Neuronal stem cell (in vitro differentiated cells): ENCODE measurements at regions not wholly inside any gene's neighbourhood (a gene's known extent, or its start where the extent isn't known, plus 50 kb on each side); places are given as distances from the start of the nearest gene placed in this dataset.

Experiments used
- DNase-seq: peaks from one replicate; pipeline ENCODE4 v3.0.0-alpha.2; 2013; ENCODE audit warnings: low spot score
- H2AFZ ChIP-seq: one replicate; pipeline ENCODE4 v1.6.1; 2013; ENCODE audit warnings: mild to moderate bottlenecking, low read length, inconsistent platforms
- H2AK5ac ChIP-seq: 2 replicates; pipeline ENCODE4 v1.6.1; 2013; ENCODE audit warnings: low read depth, mild to moderate bottlenecking, inconsistent platforms, low read length, moderate library complexity, mixed read lengths
- H2BK120ac ChIP-seq: 2 replicates; pipeline ENCODE4 v1.6.1; 2013; ENCODE audit warnings: low read depth, mild to moderate bottlenecking, inconsistent platforms, low read length, moderate library complexity, mixed read lengths
- H2BK12ac ChIP-seq: one replicate; pipeline ENCODE4 v1.6.1; 2013; ENCODE audit warnings: low read length, inconsistent platforms
- H2BK15ac ChIP-seq: 2 replicates; pipeline ENCODE4 v1.6.1; 2013; ENCODE audit warnings: mild to moderate bottlenecking, low read length, inconsistent platforms, mixed read lengths
- H2BK5ac ChIP-seq: one replicate; pipeline ENCODE4 v1.6.1; 2013; ENCODE audit warnings: inconsistent platforms, mild to moderate bottlenecking, low read length, moderate library complexity
- H3K14ac ChIP-seq: one replicate; pipeline ENCODE4 v1.6.1; 2013; ENCODE audit warnings: low read length, inconsistent platforms
- H3K18ac ChIP-seq: 2 replicates; pipeline ENCODE4 v1.6.1; 2013; ENCODE audit warnings: low read length, inconsistent platforms
- H3K23ac ChIP-seq: 2 replicates; pipeline ENCODE4 v1.6.1; 2013; ENCODE audit warnings: low read depth, mild to moderate bottlenecking, mixed read lengths, low read length, inconsistent platforms; ENCODE audit not compliant: poor library complexity
- H3K27ac ChIP-seq: replicated peaks from 3 replicates; pipeline ENCODE4 v1.5.1; 2013; ENCODE audit warnings: low read length, inconsistent platforms
- H3K27me3 ChIP-seq, 3 experiments: 2 replicates each; pipeline ENCODE4 v1.6.1; 2013; ENCODE audit warnings: low read length in 3 of 3, mild to moderate bottlenecking in 2 of 3, inconsistent platforms in 1 of 3, low read depth in 1 of 3, mixed read lengths in 1 of 3, moderate library complexity in 1 of 3; ENCODE audit not compliant: control insufficient read depth in 3 of 3, insufficient read depth in 3 of 3
- H3K36me3 ChIP-seq, 2 donors: replicated peaks in 1 of 2; 2 replicates each; pipeline ENCODE4 v1.6.1; 2013; ENCODE audit warnings: low read length in 2 of 2; ENCODE audit not compliant: control insufficient read depth in 2 of 2, insufficient read depth in 2 of 2
- H3K4ac ChIP-seq: 2 replicates; pipeline ENCODE4 v1.6.1; 2013; ENCODE audit warnings: inconsistent platforms, mild to moderate bottlenecking, low read length, moderate library complexity
- H3K4me1 ChIP-seq, 2 donors: 1 replicate in 1 of 2; 2 replicates in 1 of 2; pipeline ENCODE4 v1.6.1; 2013; ENCODE audit warnings: low read length in 2 of 2, low read depth in 1 of 2; ENCODE audit not compliant: control insufficient read depth in 2 of 2, insufficient read depth in 1 of 2
- H3K4me2 ChIP-seq: one replicate; pipeline ENCODE4 v1.6.1; 2013; ENCODE audit warnings: mild to moderate bottlenecking, low read length, inconsistent platforms; ENCODE audit not compliant: insufficient read depth, poor library complexity, severe bottlenecking
- H3K4me3 ChIP-seq, 2 donors: 2 replicates each; pipeline ENCODE4 v1.5.1; 2013; ENCODE audit warnings: low read length in 2 of 2, mild to moderate bottlenecking in 2 of 2, inconsistent platforms in 1 of 2, moderate library complexity in 1 of 2
- H3K79me1 ChIP-seq: one replicate; pipeline ENCODE4 v1.6.1; 2013; ENCODE audit warnings: low read depth, mild to moderate bottlenecking, inconsistent platforms, low read length, moderate library complexity
- H3K9ac ChIP-seq: one replicate; pipeline ENCODE4 v1.6.1; 2013; ENCODE audit warnings: mild to moderate bottlenecking, low read depth, low read length, inconsistent platforms; ENCODE audit not compliant: poor library complexity
- H3K9me3 ChIP-seq, 2 donors: replicated peaks in 1 of 2; 2 replicates each; pipeline versions ENCODE3 to v1.6.1; 2013; ENCODE audit warnings: low read length in 2 of 2, mild to moderate bottlenecking in 2 of 2, inconsistent platforms in 1 of 2, low read depth in 1 of 2, mixed read lengths in 1 of 2, moderate library complexity in 1 of 2; ENCODE audit not compliant: control insufficient read depth in 2 of 2, insufficient read depth in 1 of 2
- H4K8ac ChIP-seq: one replicate; pipeline ENCODE4 v1.6.1; 2013; ENCODE audit warnings: low read depth, mild to moderate bottlenecking, inconsistent platforms, low read length, moderate library complexity
- H4K91ac ChIP-seq: one replicate; pipeline ENCODE4 v1.6.1; 2013; ENCODE audit warnings: low read length, low read depth, mild to moderate bottlenecking, inconsistent platforms; ENCODE audit not compliant: poor library complexity
- WGBS, 2 donors: extraction: QIAGEN DNeasy Blood & Tissue Kit; methylation state at CpG; one replicate each; pipeline ENCODE4 v1.1.7; 2013; ENCODE audit warnings: missing lambda C conversion rate in 2 of 2, mixed read lengths in 1 of 2; ENCODE audit not compliant: insufficient read length in 2 of 2, insufficient replicate concordance in 1 of 2; ENCODE audit errors: extremely low coverage in 2 of 2; 5-methylcytosine and 5-hydroxymethylcytosine counted together

- no peak overlapping the region for H3K9ac ChIP-seq
- no peak overlapping the region for H2AK5ac ChIP-seq
- H3K27ac ChIP-seq, result no peak overlapping the region
- no peak overlapping the region for H4K91ac ChIP-seq
- H3K9me3 ChIP-seq, result peaks cover 0 to 4% of the 10 kb centered on the region in 2 donors
- no peaks in the 10 kb centered on the region for H3K79me1 ChIP-seq
- no CpG with 5 or more reads among the region's 3 CpGs for WGBS, 2 donors
- peak; percentile 66 for DNase-seq
- no peak overlapping the region for H2BK12ac ChIP-seq
- no peak overlapping the region for H3K4ac ChIP-seq
- no peak overlapping the region for H3K14ac ChIP-seq
- no peak overlapping the region for H3K23ac ChIP-seq
- H2BK15ac ChIP-seq, result no peak overlapping the region
- H2BK5ac ChIP-seq, result no peak overlapping the region
- peaks cover 0 to 20% (median 0%) of the 10 kb centered on the region in 3 experiments for H3K27me3 ChIP-seq
- H3K36me3 ChIP-seq, result no peaks in the 10 kb centered on the region
- no peak overlapping the region for H3K4me3 ChIP-seq
- no peak overlapping the region for H3K18ac ChIP-seq
- H2AFZ ChIP-seq, result no peak overlapping the region
- H2BK120ac ChIP-seq, result no peak overlapping the region
- H4K8ac ChIP-seq, result no peak overlapping the region
- H3K4me2 ChIP-seq, result no peak overlapping the region
- H3K4me1 ChIP-seq, result peaks cover 7 to 9% of the 10 kb centered on the region in 2 donors
Observed at GRCh38 chr14:66359500-66359899, 126.7 kb upstream of the CCDC196 start.

DNA sequence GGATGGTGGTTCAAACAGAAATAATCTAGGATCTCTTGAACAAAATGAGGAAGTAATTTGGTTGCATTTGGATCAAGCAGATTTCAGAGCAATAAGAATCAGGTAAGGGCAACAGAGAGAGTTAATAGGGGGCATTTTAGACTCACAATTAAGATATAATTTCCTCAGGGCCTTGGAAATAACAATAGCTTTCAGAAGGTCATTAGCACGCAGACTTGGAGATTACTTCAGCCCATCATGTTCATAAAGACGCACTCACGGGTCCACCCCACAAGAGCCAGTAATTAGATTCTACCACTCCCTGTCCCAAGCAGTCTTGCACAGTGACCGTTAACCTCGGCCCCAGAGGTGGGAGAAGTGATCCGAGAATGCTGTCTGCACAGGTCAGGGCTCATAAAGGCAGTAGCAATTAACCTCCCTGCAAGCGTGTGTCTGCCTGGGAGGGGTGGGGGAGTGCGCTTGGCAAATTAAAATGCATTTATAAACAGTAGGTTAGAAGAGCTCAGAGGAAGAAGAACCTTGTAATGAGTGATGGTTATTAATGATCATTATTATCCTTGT lies 125.7 kb upstream of the CCDC196 start:
- H3K23ac ChIP-seq, result no peak overlapping the region
- H3K36me3 ChIP-seq, result no peaks in the 10 kb centered on the region
- H2BK12ac ChIP-seq, result no peak overlapping the region
- H2AK5ac ChIP-seq, result no peak overlapping the region
- H3K27ac ChIP-seq, result no peak overlapping the region
- H4K91ac ChIP-seq, result no peak overlapping the region
- peaks cover 0 to 20% (median 0%) of the 10 kb centered on the region in 3 experiments for H3K27me3 ChIP-seq
- H3K9ac ChIP-seq, result no peak overlapping the region
- H3K18ac ChIP-seq, result no peak overlapping the region
- no peaks in the 10 kb centered on the region for H3K79me1 ChIP-seq
- H2BK120ac ChIP-seq, result no peak overlapping the region
- H3K14ac ChIP-seq, result no peak overlapping the region
- DNase-seq, result no peak
- H3K4me1 ChIP-seq, result peaks cover 6 to 9% of the 10 kb centered on the region in 2 donors
- no peak overlapping the region for H2BK15ac ChIP-seq
- peak overlapping the region; percentile 45 for H2AFZ ChIP-seq
- H3K9me3 ChIP-seq, result peaks cover 0 to 2% of the 10 kb centered on the region in 2 donors
- no peak overlapping the region for H4K8ac ChIP-seq
- no peak overlapping the region for H3K4me2 ChIP-seq
- WGBS, 2 donors, result no CpG with 5 or more reads among the region's 8 CpGs
- H3K4ac ChIP-seq, result no peak overlapping the region
- H2BK5ac ChIP-seq, result no peak overlapping the region
- no peak overlapping the region for H3K4me3 ChIP-seq

- Histone ChIP-seq H3K36me3 (no peaks in the 10 kb centered on the region), H3K27me3 (peaks cover 0 to 16% (median 0%) of the 10 kb centered on the region in 3 experiments), H3K4me1 (peaks cover 4 to 9% of the 10 kb centered on the region in 2 donors), H3K27ac (no peak overlapping the region), H3K9me3 (peaks cover 0 to 2% of the 10 kb centered on the region in 2 donors), H4K91ac (no peak overlapping the region), H2AK5ac (no peak overlapping the region), H3K23ac (no peak overlapping the region), H3K9ac (no peak overlapping the region), H3K14ac (no peak overlapping the region), H4K8ac (no peak overlapping the region), H3K4me3 (no peak overlapping the region), H2AFZ (no peak overlapping the region), H2BK12ac (no peak overlapping the region), H3K4ac (no peak overlapping the region), H2BK120ac (no peak overlapping the region), H3K4me2 (no peak overlapping the region), H2BK15ac (no peak overlapping the region), H2BK5ac (no peak overlapping the region), H3K18ac (no peak overlapping the region), H3K79me1 (no peaks in the 10 kb centered on the region)
- DNase-seq, result no peak
- WGBS, 2 donors, result no CpG with 5 or more reads among the region's 2 CpGs
Observed at GRCh38 chr14:66361013-66361412, 125.2 kb upstream of the CCDC196 start.

DNA sequence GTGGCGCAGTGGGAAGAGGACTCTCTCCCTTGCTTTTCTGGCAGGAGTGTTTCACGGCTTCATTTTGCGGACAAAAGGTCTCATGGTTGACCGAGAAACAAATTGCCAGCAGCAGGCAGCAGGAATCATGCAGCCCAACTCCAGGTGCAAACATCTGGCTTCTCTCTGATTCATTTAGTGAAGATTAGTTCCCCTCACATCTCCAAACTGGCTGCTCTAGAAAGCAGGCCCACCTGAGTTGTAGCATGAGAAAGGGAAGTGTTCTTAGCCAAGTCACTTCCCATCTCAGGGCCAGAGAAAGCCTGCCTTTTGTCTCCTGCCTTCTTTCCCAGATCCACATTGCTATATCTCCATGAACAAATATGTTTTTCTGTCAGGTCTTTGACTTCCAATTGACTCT lies 120.8 kb upstream of the CCDC196 start:
- no peaks in the 10 kb centered on the region for H3K36me3 ChIP-seq
- H3K9ac ChIP-seq, result no peak overlapping the region
- H3K4me3 ChIP-seq, result no peak overlapping the region
- H3K18ac ChIP-seq, result no peak overlapping the region
- H4K91ac ChIP-seq, result no peak overlapping the region
- H2BK15ac ChIP-seq, result no peak overlapping the region
- H2AFZ ChIP-seq, result no peak overlapping the region
- H3K14ac ChIP-seq, result no peak overlapping the region
- DNase-seq, result no peak
- H4K8ac ChIP-seq, result no peak overlapping the region
- no peak overlapping the region for H2BK120ac ChIP-seq
- no peak overlapping the region for H2BK5ac ChIP-seq
- no peak overlapping the region for H3K23ac ChIP-seq
- H3K4me2 ChIP-seq, result no peak overlapping the region
- no peaks in the 10 kb centered on the region for H3K79me1 ChIP-seq
- peaks cover 5 to 7% of the 10 kb centered on the region in 2 donors for H3K4me1 ChIP-seq
- no peak overlapping the region for H3K4ac ChIP-seq
- H3K27ac ChIP-seq, result no peak overlapping the region
- peaks cover 0 to 2% of the 10 kb centered on the region in 2 donors for H3K9me3 ChIP-seq
- no peak overlapping the region for H2BK12ac ChIP-seq
- no CpG with 5 or more reads among the region's 4 CpGs for WGBS, 2 donors
- peaks cover 0 to 12% (median 0%) of the 10 kb centered on the region in 3 experiments for H3K27me3 ChIP-seq
- no peak overlapping the region for H2AK5ac ChIP-seq
